ENCODE measurements at regions not wholly inside any gene's neighbourhood (a gene's known extent, or its start where the extent isn't known, plus 50 kb on each side); places are given as distances from the start of the nearest gene placed in this dataset.

- no peaks in the 10 kb centered on the region for H3K4me1 ChIP-seq (ENCODE audit: control insufficient read depth, insufficient read depth, low read length)
- Mint-ChIP-seq H3K4me1 (peaks cover 6% of the 10 kb centered on the region), H3K4me3 (no peak overlapping the region), H3K9me3 (no peaks in the 10 kb centered on the region), H3K27me3 (ENCODE audit: insufficient read depth) (peaks cover 16% of the 10 kb centered on the region), H3K27ac (no peak overlapping the region), H3K36me3 (ENCODE audit: low read depth) (no peaks in the 10 kb centered on the region)
- 90 to 91% methylated on average over 3 of the region's 3 CpGs for WGBS, 2 experiments (ENCODE audit: insufficient coverage in 1 of 2, insufficient read length in 1 of 2)
- no peak overlapping the region for H3K4me3 ChIP-seq (ENCODE audit: low read length)
- no peak overlapping the region for H3K9ac ChIP-seq (ENCODE audit: extremely low read depth, low read length, poor library complexity, severe bottlenecking)
- peaks cover 34% of the 10 kb centered on the region for H3K27me3 ChIP-seq (ENCODE audit: control insufficient read depth, insufficient read depth, low read length, poor library complexity, severe bottlenecking)
- H3K36me3 ChIP-seq (ENCODE audit: control insufficient read depth, insufficient read depth, low read length), result no peaks in the 10 kb centered on the region
- DNase-seq, result no peak
- no peaks in the 10 kb centered on the region for H3K9me3 ChIP-seq (ENCODE audit: control insufficient read depth, low read length)
- no peak overlapping the region for H3K27ac ChIP-seq (ENCODE audit: low read depth, low read length)
- TF ChIP-seq CTCF (conservative IDR thresholded peaks at IDR 0.05), result no peak
These were observed 88.2 kb downstream of the NOG start for GRCh38 chr17:56681561-56682266.

- WGBS, 2 experiments (ENCODE audit: insufficient coverage in 1 of 2, insufficient read length in 1 of 2), result 100% methylated on average over 1 of the region's 1 CpG
These were observed 94.7 kb downstream of the NOG start for GRCh38 chr17:56688151-56688550.

GRCh38 chr17:56690441-56691291 is 97.2 kb downstream of the NOG start:
- Mint-ChIP-seq H3K4me3 (no peak overlapping the region), H3K36me3 (ENCODE audit: low read depth) (no peaks in the 10 kb centered on the region), H3K4me1 (no peaks in the 10 kb centered on the region), H3K9me3 (no peaks in the 10 kb centered on the region), H3K27me3 (ENCODE audit: insufficient read depth) (peaks cover 22% of the 10 kb centered on the region), H3K27ac (no peak overlapping the region)
- H3K27me3 ChIP-seq (ENCODE audit: control insufficient read depth, insufficient read depth, low read length, poor library complexity, severe bottlenecking), result no peaks in the 10 kb centered on the region
- H3K9me3 ChIP-seq (ENCODE audit: control insufficient read depth, low read length), result no peaks in the 10 kb centered on the region
- H3K36me3 ChIP-seq (ENCODE audit: control insufficient read depth, insufficient read depth, low read length), result no peaks in the 10 kb centered on the region
- no peak for DNase-seq
- 96 to 97% methylated on average over 9 to 16 of the region's 16 CpGs for WGBS, 2 experiments (ENCODE audit: insufficient coverage in 1 of 2, insufficient read length in 1 of 2)
- no peak overlapping the region for H3K4me3 ChIP-seq (ENCODE audit: low read length)
- H3K9ac ChIP-seq (ENCODE audit: extremely low read depth, low read length, poor library complexity, severe bottlenecking), result no peak overlapping the region
- TF ChIP-seq CTCF (conservative IDR thresholded peaks at IDR 0.05), result no peak
- H3K27ac ChIP-seq (ENCODE audit: low read depth, low read length), result no peak overlapping the region
- no peaks in the 10 kb centered on the region for H3K4me1 ChIP-seq (ENCODE audit: control insufficient read depth, insufficient read depth, low read length)

More at GRCh38 chr17:56688151-56688550, 94.7 kb downstream of the NOG start:
- Mint-ChIP-seq H3K36me3 (ENCODE audit: low read depth) (no peaks in the 10 kb centered on the region), H3K4me1 (no peaks in the 10 kb centered on the region), H3K4me3 (no peak overlapping the region), H3K9me3 (no peaks in the 10 kb centered on the region), H3K27ac (no peak overlapping the region), H3K27me3 (ENCODE audit: insufficient read depth) (peaks cover 32% of the 10 kb centered on the region)
- Histone ChIP-seq H3K9ac (ENCODE audit: extremely low read depth, low read length, poor library complexity, severe bottlenecking) (no peak overlapping the region), H3K9me3 (ENCODE audit: control insufficient read depth, low read length) (no peaks in the 10 kb centered on the region), H3K27ac (ENCODE audit: low read depth, low read length) (no peak overlapping the region), H3K4me1 (ENCODE audit: control insufficient read depth, insufficient read depth, low read length) (no peaks in the 10 kb centered on the region), H3K4me3 (ENCODE audit: low read length) (no peak overlapping the region), H3K36me3 (ENCODE audit: control insufficient read depth, insufficient read depth, low read length) (no peaks in the 10 kb centered on the region), H3K27me3 (ENCODE audit: control insufficient read depth, insufficient read depth, low read length, poor library complexity, severe bottlenecking) (no peaks in the 10 kb centered on the region)
- DNase-seq, result no peak
- no peak for TF ChIP-seq CTCF (conservative IDR thresholded peaks at IDR 0.05)
